ENCODE measurements at regions not wholly inside any gene's neighbourhood (a gene's known extent, or its start where the extent isn't known, plus 50 kb on each side); places are given as distances from the start of the nearest gene placed in this dataset.

DNA sequence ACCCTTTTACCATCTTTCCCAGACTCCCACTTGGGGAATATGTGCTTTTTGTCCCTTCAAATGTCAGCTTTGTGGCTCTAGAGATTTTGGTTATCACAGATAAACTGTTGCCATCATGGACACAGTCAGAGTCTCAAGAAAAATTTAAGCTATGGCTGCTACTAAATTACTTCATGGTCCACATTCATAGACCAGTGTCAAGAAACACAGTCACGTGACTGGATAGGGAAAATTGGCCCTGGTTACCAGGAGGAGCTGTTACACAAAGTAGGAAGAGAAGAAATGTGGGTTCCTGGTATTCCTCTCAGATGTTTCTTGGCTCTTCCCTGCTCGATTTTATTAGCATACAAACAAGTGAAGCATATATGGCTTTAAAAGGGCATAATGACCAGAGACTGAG is 348.9 kb downstream of the NDFIP2 start:
- TF ChIP-seq CTCF (IDR thresholded peaks at IDR 0.05) = no peak
- Mint-ChIP-seq H3K4me3 (ENCODE audit: unreplicated experiment) (no peak overlapping the region), H3K4me1 (ENCODE audit: low read depth) (no peaks in the 10 kb centered on the region), H3K9me3 (ENCODE audit: low read depth) (no peaks in the 10 kb centered on the region), H3K27ac (ENCODE audit: unreplicated experiment) (no peak overlapping the region), H3K27me3 (ENCODE audit: low read depth) (no peaks in the 10 kb centered on the region), H3K36me3 (ENCODE audit: low read depth) (no peaks in the 10 kb centered on the region)
- no peak for DNase-seq (ENCODE audit: low spot score)

- Mint-ChIP-seq H3K27me3 (ENCODE audit: low read depth) (no peaks in the 10 kb centered on the region), H3K36me3 (ENCODE audit: low read depth) (no peaks in the 10 kb centered on the region), H3K9me3 (ENCODE audit: low read depth) (no peaks in the 10 kb centered on the region), H3K4me3 (ENCODE audit: unreplicated experiment) (no peak overlapping the region), H3K4me1 (ENCODE audit: low read depth) (no peaks in the 10 kb centered on the region), H3K27ac (ENCODE audit: unreplicated experiment) (no peak overlapping the region)
- no peak for DNase-seq (ENCODE audit: low spot score)
- no peak for TF ChIP-seq CTCF (IDR thresholded peaks at IDR 0.05)
Observed at GRCh38 chr13:79825959-79826358, 345.0 kb downstream of the NDFIP2 start.

- H3K4me3 Mint-ChIP-seq (ENCODE audit: unreplicated experiment) = no peak overlapping the region
- DNase-seq (ENCODE audit: low spot score) = no peak
- no peak overlapping the region for H3K27ac Mint-ChIP-seq (ENCODE audit: unreplicated experiment)
- TF ChIP-seq CTCF (IDR thresholded peaks at IDR 0.05) = no peak
- H3K27me3 Mint-ChIP-seq (ENCODE audit: low read depth) = no peaks in the 10 kb centered on the region
- peaks cover 3% of the 10 kb centered on the region for H3K9me3 Mint-ChIP-seq (ENCODE audit: low read depth)
- H3K4me1 Mint-ChIP-seq (ENCODE audit: low read depth) = peaks cover 12% of the 10 kb centered on the region
- no peaks in the 10 kb centered on the region for H3K36me3 Mint-ChIP-seq (ENCODE audit: low read depth)
Observed at GRCh38 chr13:79815041-79815440, 334.1 kb downstream of the NDFIP2 start.

- Mint-ChIP-seq H3K36me3 (ENCODE audit: low read depth) (no peaks in the 10 kb centered on the region), H3K9me3 (ENCODE audit: low read depth) (peaks cover 3% of the 10 kb centered on the region), H3K27me3 (ENCODE audit: low read depth) (no peaks in the 10 kb centered on the region), H3K4me1 (ENCODE audit: low read depth) (peaks cover 12% of the 10 kb centered on the region), H3K27ac (ENCODE audit: unreplicated experiment) (no peak overlapping the region), H3K4me3 (ENCODE audit: unreplicated experiment) (no peak overlapping the region)
- no peak for DNase-seq (ENCODE audit: low spot score)
- TF ChIP-seq CTCF (IDR thresholded peaks at IDR 0.05) = no peak
Observed at GRCh38 chr13:79812070-79812850, 331.3 kb downstream of the NDFIP2 start.

GRCh38 chr13:79811170-79811569 is 330.2 kb downstream of the NDFIP2 start:
- Mint-ChIP-seq H3K27ac (ENCODE audit: unreplicated experiment) (no peak overlapping the region), H3K27me3 (ENCODE audit: low read depth) (no peaks in the 10 kb centered on the region), H3K9me3 (ENCODE audit: low read depth) (peaks cover 3% of the 10 kb centered on the region), H3K4me3 (ENCODE audit: unreplicated experiment) (no peak overlapping the region), H3K36me3 (ENCODE audit: low read depth) (no peaks in the 10 kb centered on the region), H3K4me1 (ENCODE audit: low read depth) (peaks cover 12% of the 10 kb centered on the region)
- no peak for TF ChIP-seq CTCF (IDR thresholded peaks at IDR 0.05)
- DNase-seq (ENCODE audit: low spot score) = no peak
